RWPE1 (cell line): ENCODE measurements at regions not wholly inside any gene's neighbourhood (a gene's known extent, or its start where the extent isn't known, plus 50 kb on each side); places are given as distances from the start of the nearest gene placed in this dataset.
"Not testable (repeated sequence)": the region's sequence is repeated elsewhere in the genome, so short reads cannot be mapped to it uniquely, and the experiment has no call there.

Experiments
- CTCF ChIA-PET: fragments of 350-600 bp; sonication (Branson Sonifier 250); formaldehyde crosslinking; extraction: SDS; loops from one replicate; lab custom pipeline; 2021; lab: Yijun Ruan, JAX
- POLR2A ChIA-PET: fragments of 400-600 bp; formaldehyde crosslinking; extraction: SDS; loops from one replicate; lab custom pipeline; 2020; ENCODE audit warnings: antibody characterized with exemption; ENCODE audit not compliant: low non-redundant PET; lab: Yijun Ruan, JAX
- DNase-seq: peaks from one replicate; pipeline ENCODE4 v3.0.0; 2012; ENCODE audit warnings: low spot score
- H3K27ac ChIP-seq: fragments of 450-650 bp; 2 replicates; pipeline ENCODE4 v1.5.1; 2017
- TF ChIP-seq, protein P1 (sequence below): fragments of 450-650 bp; conservative IDR thresholded peaks from 2 replicates; pipeline ENCODE4 v1.5.1; 2017; ENCODE audit warnings: low read depth, mild to moderate bottlenecking

DNA sequence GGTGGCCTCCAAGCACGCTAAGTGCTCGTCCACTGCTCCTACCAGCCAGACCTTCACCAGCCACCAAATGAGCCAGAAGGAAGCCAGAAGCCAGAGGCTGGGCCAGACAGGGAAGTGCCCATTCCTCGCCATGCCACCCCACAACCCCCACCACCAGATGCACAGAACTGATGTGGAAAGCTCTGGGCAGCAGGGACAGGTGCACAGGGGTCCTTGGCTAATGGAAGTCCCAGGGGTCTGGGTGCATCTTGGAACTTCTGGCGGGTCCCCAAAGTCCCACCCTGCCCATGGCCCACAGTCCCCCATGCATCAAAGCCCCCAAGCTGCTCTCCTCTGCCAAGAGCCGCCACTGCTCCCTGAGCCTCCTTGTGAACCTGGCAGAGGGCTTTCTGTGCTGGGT lies 173.1 kb upstream of the ID2 start:
- POLR2A ChIA-PET = no interaction called here
- DNase-seq = no peak
- H3K27ac ChIP-seq = no peak overlapping the region
- CTCF ChIA-PET = no interaction called here
- TF ChIP-seq, protein P1, sequence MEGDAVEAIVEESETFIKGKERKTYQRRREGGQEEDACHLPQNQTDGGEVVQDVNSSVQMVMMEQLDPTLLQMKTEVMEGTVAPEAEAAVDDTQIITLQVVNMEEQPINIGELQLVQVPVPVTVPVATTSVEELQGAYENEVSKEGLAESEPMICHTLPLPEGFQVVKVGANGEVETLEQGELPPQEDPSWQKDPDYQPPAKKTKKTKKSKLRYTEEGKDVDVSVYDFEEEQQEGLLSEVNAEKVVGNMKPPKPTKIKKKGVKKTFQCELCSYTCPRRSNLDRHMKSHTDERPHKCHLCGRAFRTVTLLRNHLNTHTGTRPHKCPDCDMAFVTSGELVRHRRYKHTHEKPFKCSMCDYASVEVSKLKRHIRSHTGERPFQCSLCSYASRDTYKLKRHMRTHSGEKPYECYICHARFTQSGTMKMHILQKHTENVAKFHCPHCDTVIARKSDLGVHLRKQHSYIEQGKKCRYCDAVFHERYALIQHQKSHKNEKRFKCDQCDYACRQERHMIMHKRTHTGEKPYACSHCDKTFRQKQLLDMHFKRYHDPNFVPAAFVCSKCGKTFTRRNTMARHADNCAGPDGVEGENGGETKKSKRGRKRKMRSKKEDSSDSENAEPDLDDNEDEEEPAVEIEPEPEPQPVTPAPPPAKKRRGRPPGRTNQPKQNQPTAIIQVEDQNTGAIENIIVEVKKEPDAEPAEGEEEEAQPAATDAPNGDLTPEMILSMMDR = no peak

DNA sequence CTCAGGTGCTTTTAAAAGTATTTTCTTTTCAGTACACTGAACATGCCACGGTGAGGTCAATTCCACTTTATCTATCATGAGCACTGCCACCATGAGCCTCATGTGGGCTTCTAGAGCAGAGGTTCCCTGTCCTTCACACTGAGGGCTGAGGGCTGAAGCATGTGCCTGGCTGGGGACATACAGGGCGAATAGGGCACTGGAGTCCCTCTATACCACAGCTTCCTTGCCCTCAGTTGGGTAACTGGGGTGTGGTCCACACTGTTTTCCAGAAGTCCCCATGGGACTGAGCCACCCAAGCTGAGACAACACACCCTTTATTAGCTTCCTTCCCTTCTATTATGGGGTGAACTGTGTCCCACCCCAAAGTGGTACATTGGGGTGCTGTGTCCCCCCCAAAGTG lies 172.2 kb upstream of the ID2 start:
- H3K27ac ChIP-seq = no peak overlapping the region
- ChIA-PET POLR2A (no interaction called here), CTCF (no interaction called here)
- DNase-seq = no peak
- TF ChIP-seq, protein P1 = no peak

DNA sequence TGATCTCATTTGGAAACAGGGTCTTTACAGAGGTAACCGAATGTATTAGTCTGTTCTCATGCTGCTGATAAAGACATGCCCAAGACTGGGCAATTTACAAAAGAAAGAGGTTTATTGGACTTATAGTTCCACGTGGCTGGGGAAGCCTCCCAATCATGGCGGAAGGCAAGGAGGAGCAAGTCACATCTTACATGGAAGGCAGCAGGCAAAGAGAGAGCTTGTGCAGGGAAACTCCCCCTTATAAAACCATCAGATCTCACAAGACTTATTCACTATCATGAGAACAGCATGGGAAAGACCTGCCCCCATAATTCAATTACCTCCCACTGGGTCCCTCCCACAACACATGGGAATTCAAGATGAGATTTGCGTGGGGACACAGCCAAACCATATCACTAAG lies 171.8 kb upstream of the ID2 start:
- POLR2A ChIA-PET, CTCF ChIA-PET, H3K27ac ChIP-seq, DNase-seq: not testable (repeated sequence)

DNA sequence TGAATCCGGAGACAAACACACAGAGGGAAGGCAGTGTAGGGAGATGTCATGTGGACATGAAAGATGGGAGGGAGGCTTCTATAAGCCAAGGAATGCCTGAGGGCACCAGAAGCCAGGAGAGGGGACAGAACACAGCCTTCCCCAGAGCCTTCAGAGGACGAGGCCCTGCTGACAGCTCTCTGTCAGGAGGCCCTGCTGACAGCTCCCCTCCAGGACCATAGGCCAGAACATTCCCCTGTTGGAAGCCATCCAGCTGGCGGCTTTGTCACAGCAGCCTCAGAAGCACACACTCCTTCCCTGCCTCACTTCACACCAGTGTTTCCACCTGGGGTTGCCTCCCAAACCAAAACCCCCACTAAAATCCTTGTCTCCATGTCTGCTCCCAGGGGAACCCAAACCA lies 171.3 kb upstream of the ID2 start:
- no peak overlapping the region for H3K27ac ChIP-seq
- no peak for DNase-seq
- POLR2A ChIA-PET = no interaction called here
- CTCF ChIA-PET = no interaction called here
- TF ChIP-seq, protein P1 = no peak

DNA sequence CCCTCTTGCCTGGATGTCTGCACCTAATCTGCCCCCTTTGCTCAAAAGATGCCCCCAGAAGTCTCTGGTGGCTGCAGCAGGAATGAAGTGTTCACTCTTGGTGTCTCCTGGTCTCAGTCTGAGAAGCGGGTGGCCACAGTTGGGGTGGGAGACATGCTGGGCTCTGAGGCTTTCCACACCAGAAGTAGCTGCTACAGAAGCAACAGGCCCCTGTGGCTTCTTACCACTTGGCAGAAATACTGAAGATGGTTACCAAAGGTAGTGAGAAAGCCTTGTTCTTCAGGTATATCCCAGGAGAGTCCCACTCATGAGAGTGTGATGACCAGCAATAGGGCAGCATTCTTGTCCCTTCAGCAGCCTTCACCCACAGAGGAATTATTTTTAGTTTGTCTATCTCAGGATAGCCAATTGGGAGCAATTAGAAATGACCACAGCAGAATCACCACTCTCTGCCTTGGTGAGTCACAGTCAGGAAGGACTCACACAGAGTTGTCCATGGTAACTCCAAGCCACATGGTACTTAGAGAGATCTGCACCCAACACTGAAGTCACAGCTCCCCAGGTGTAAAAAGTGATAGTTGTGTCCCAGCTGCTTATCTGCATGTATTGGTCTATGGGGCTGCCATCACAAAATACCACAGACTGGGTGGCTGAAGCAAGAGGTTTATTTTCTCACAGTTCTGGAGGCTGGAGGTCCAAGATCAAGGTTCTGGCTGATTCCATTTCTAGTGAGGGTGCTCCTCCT lies 169.8 kb upstream of the ID2 start:
- ChIA-PET POLR2A (no interaction called here), CTCF (no interaction called here)
- no peak overlapping the region for H3K27ac ChIP-seq
- no peak for DNase-seq
- TF ChIP-seq, protein P1 = no peak

DNA sequence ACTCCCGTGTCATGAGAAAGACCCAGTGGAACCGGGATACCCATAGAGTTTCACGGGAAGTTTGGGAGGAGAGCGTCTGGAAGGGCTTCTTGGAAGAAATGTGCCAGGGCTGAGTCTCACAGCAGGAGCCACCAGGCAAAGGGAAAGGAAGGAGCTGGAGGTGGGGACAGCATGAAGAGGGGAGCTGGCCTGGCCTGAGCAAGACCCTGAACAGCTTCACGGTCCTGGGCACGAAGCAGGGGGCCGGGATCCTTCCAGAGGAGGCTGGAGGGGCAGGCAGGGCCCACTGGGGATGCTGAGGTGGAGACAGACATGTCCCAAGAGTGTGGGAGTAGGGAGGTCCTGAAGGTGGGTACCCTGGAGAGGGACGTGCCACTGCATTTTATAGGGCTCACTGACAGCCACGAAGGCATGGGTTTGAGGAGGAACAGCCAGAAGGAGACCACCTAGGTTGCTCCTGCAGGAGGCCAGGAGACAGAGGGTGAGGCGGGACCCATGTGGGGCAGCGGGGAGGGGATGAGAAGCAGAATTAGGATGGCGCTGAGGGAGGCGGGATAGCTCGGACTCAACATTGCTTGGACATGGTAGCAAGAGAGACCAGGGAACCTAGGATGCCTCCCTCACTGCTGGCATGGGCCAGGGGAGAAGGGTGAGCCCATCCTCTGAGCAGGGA lies 168.1 kb upstream of the ID2 start:
- ChIA-PET CTCF (no interaction called here), POLR2A (no interaction called here)
- TF ChIP-seq, protein P1 = no peak
- H3K27ac ChIP-seq = no peak overlapping the region
- no peak for DNase-seq

DNA sequence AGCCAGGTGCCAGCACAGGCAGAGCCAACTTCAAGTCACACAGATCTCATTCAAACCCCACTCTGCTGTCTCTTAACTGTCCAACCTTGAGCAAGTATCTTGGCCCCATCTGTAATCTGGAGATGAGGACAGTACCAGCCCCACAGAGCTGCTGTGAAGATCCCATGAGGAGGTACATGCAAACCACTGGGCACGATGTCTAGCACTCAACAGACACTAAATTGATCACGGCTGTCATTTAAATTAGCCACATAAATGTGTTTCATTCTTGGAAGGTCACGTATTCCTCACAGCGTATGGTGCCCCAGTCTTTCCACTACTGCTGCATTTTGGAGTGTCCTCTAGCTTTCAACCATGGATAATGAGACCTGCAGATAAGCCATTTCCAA lies 167.6 kb upstream of the ID2 start:
- CTCF ChIA-PET = no interaction called here
- POLR2A ChIA-PET = no interaction called here
- DNase-seq = no peak
- no peak overlapping the region for H3K27ac ChIP-seq
- TF ChIP-seq, protein P1 = no peak
